ENCODE measurements at regions not wholly inside any gene's neighbourhood (a gene's known extent, or its start where the extent isn't known, plus 50 kb on each side); places are given as distances from the start of the nearest gene placed in this dataset.
A peak's percentile ranks its signal among the peaks of the same experiment; 100 is the strongest.
"Not testable (repeated sequence)": the region's sequence is repeated elsewhere in the genome, so short reads cannot be mapped to it uniquely, and the experiment has no call there.

DNA sequence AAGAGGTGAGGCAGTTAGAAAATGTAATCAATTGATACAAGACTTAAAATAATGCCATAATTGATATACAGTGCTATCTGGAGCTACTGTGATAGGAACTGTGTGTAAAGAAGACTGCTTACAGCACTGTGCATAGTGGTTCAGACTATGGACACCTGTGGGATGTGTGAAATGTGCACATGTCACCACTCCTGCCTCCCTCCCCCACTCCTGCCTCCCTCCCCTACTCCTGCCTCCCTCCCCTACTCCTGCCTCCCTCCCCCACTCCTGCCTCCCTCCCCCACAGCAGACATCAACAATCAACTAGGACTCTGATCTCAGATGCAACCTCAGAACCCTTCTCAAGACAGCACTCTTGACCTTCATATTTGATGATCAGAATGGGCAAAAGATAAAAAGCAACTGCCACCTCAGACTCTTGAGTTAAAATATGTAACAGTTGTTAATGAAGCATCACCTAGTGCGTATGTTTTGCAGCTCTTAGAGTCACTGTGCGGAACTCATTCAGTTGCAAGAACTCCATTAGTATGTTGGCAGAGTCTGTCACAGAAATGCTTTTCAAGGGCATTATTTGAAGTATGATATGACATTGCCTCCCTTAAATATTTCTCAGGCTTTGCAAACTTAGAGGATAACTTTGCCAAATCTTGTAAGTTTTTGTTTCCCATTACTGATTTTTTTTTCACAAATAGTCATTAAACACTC, 255.2 kb upstream of the DDHD1 start:
- DNase-seq (ENCODE audit: low read depth, low spot score), result no peak
- TF ChIP-seq, protein P1, sequence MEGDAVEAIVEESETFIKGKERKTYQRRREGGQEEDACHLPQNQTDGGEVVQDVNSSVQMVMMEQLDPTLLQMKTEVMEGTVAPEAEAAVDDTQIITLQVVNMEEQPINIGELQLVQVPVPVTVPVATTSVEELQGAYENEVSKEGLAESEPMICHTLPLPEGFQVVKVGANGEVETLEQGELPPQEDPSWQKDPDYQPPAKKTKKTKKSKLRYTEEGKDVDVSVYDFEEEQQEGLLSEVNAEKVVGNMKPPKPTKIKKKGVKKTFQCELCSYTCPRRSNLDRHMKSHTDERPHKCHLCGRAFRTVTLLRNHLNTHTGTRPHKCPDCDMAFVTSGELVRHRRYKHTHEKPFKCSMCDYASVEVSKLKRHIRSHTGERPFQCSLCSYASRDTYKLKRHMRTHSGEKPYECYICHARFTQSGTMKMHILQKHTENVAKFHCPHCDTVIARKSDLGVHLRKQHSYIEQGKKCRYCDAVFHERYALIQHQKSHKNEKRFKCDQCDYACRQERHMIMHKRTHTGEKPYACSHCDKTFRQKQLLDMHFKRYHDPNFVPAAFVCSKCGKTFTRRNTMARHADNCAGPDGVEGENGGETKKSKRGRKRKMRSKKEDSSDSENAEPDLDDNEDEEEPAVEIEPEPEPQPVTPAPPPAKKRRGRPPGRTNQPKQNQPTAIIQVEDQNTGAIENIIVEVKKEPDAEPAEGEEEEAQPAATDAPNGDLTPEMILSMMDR (IDR thresholded peaks at IDR 0.05; ENCODE audit: low read depth, low read length), result no peak
- no peak overlapping the region for H3K4me3 ChIP-seq (ENCODE audit: low read depth, low read length)
- no peak overlapping the region for H3K27ac ChIP-seq (ENCODE audit: low read depth, low read length)
- no peaks in the 10 kb centered on the region for H3K27me3 ChIP-seq (ENCODE audit: control insufficient read depth, insufficient read depth, low read length)
- ChIA-PET CTCF (interaction anchor here (1.1 kb wide), 1 partner anchor 113 kb away, joined by 3 read pairs; no protein-coding TSS in a partner anchor), POLR2A (no interaction called here)
- H3K9me3 ChIP-seq (ENCODE audit: control insufficient read depth, insufficient read depth, low read length), result no peaks in the 10 kb centered on the region

DNA sequence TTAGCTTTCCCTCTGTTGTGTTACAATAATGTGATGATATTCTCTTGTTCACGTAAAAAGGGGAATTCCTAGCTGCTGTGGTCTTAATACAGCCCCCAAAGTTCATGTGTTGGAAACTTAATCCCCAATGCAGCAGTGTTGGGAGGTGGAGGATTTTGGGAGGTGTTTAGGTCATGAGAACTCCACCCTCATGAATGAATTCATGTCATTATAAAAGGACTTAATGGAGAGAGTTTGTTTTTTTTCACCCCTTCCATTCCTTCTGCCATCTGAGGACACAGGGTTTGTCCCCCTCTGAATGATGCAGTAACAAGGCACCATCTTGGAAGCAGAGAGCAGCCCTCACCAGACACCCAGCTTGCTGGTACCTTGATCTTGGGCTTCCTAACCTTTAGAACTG, 253.4 kb upstream of the DDHD1 start:
- TF ChIP-seq, protein P1 (IDR thresholded peaks at IDR 0.05; ENCODE audit: low read depth, low read length), result no peak
- H3K27ac ChIP-seq (ENCODE audit: low read depth, low read length), result no peak overlapping the region
- no peak overlapping the region for H3K4me3 ChIP-seq (ENCODE audit: low read depth, low read length)
- no peaks in the 10 kb centered on the region for H3K9me3 ChIP-seq (ENCODE audit: control insufficient read depth, insufficient read depth, low read length)
- DNase-seq (ENCODE audit: low read depth, low spot score), result no peak
- ChIA-PET CTCF (no interaction called here), POLR2A (no interaction called here)
- H3K27me3 ChIP-seq (ENCODE audit: control insufficient read depth, insufficient read depth, low read length), result no peaks in the 10 kb centered on the region

DNA sequence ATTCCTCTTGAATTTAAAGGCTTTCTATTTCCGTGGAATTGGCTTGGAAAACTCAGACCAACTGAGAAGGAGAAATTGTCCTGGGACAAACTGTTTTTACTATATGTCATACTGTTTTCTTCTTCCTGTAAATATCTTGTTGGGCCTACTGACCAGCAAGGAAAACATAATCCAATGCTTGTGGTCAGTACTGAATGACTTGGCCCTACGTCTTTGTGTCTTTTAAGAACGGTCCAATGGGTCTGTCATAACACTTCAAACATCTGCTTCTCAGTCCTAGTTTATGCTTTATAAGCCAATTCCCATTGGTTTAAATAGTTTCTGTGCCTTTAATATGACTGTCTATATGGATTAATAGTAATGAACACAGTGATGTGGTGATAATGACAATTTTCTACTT, 248.5 kb upstream of the DDHD1 start:
- ChIA-PET POLR2A (no interaction called here), CTCF (no interaction called here)
- H3K9me3 ChIP-seq (ENCODE audit: control insufficient read depth, insufficient read depth, low read length), result no peaks in the 10 kb centered on the region
- no peak for DNase-seq (ENCODE audit: low read depth, low spot score)
- H3K27me3 ChIP-seq (ENCODE audit: control insufficient read depth, insufficient read depth, low read length), result no peaks in the 10 kb centered on the region
- no peak overlapping the region for H3K27ac ChIP-seq (ENCODE audit: low read depth, low read length)
- no peak overlapping the region for H3K4me3 ChIP-seq (ENCODE audit: low read depth, low read length)
- TF ChIP-seq, protein P1 (IDR thresholded peaks at IDR 0.05; ENCODE audit: low read depth, low read length), result no peak

DNA sequence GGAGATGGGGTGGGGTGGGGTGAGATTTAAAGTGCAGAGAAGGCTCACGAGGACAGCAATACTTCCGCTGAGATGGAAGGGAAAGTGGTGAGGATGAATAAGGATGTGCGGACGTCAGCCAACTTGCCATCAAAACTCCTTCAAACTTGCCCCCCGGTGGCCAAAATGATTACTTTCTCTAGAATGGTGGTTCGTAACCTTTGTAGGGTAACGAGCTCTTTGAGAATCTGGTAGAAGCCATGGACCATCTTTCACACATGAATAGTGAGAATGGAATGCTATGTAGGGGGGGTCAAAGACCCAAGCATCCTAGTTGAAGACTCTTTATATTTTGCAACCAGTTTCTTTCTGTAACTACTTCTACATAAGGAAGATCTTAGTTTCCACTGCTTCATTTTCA, 245.9 kb upstream of the DDHD1 start:
- no peaks in the 10 kb centered on the region for H3K27me3 ChIP-seq (ENCODE audit: control insufficient read depth, insufficient read depth, low read length)

DNA sequence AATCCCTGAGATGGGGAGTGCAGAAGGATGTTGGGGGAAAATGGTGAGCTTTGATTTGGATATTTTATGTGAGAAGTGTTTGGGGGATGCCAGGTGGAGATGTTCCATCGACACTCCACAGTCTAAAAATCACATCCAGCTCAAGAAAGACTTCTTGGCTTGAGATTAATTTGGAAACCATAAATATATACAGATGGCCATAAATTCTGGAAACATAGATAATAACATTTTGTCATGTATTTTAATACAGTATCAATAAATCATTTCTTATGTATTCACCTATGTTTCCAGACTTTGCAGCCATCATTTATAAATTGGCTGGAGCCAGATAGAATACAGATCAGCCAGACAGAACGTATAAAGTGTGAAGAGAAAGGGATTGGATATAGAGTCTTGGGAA, 245.5 kb upstream of the DDHD1 start:
- H3K4me3 ChIP-seq (ENCODE audit: low read depth, low read length), result no peak overlapping the region
- no peak for DNase-seq (ENCODE audit: low read depth, low spot score)
- no peaks in the 10 kb centered on the region for H3K27me3 ChIP-seq (ENCODE audit: control insufficient read depth, insufficient read depth, low read length)
- peaks cover 5% of the 10 kb centered on the region; the same call in 1 of the 2 replicates for H3K9me3 ChIP-seq (ENCODE audit: control insufficient read depth, insufficient read depth, low read length)
- TF ChIP-seq, protein P1 (IDR thresholded peaks at IDR 0.05; ENCODE audit: low read depth, low read length), result no peak
- ChIA-PET CTCF (interaction anchor here (0.8 to 1.9 kb wide), 4 partner anchors 31 to 949 kb away, joined by 3 to 5 read pairs (median 4); no protein-coding TSS in a partner anchor), POLR2A (interaction anchor here (0.6 to 1.3 kb wide), 2 partner anchors 13 to 1882 kb away, joined by 3 to 4 read pairs; no protein-coding TSS in a partner anchor)
- no peak overlapping the region for H3K27ac ChIP-seq (ENCODE audit: low read depth, low read length)

More for the DNA sequence above, 245.9 kb upstream of the DDHD1 start:
- TF ChIP-seq, protein P1 (IDR thresholded peaks at IDR 0.05; ENCODE audit: low read depth, low read length), result peak; percentile 32; the same call in 1 of the 2 replicates
- H3K9me3 ChIP-seq (ENCODE audit: control insufficient read depth, insufficient read depth, low read length), result peaks cover 5% of the 10 kb centered on the region; the same call in 1 of the 2 replicates
- DNase-seq (ENCODE audit: low read depth, low spot score), result no peak
- CTCF ChIA-PET, result interaction anchor here (0.8 to 1.9 kb wide), 5 partner anchors 31 to 949 kb away, joined by 3 to 5 read pairs (median 4); no protein-coding TSS in a partner anchor
- H3K27ac ChIP-seq (ENCODE audit: low read depth, low read length), result no peak overlapping the region
- POLR2A ChIA-PET, result interaction anchor here (0.6 to 1.3 kb wide), 2 partner anchors 12 to 1882 kb away, joined by 3 to 4 read pairs; no protein-coding TSS in a partner anchor
- no peak overlapping the region for H3K4me3 ChIP-seq (ENCODE audit: low read depth, low read length)

DNA sequence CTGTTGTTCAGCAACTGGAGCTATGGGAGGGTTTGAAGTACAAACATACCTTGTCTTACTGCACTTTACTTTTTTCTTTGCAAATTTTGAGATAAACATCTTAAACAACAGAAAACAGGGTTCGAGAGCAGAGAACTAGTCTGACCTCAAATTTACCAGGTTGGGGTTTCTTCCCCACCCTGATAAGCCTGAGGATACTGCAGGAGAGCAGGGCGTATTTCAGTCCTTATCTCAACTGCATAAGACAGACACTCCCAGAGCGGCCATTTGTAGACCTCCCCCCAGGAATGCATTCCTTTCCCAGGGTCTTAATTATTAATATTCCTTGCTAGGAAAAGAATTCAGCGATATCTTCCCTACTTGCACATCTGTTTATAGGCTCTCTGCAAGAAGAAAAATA, 242.1 kb upstream of the DDHD1 start:
- POLR2A ChIA-PET; H3K27ac ChIP-seq (ENCODE audit: low read depth, low read length): not testable (repeated sequence)
- CTCF ChIA-PET, result interaction anchor here (0.6 to 1.1 kb wide), 2 partner anchors 99 to 558 kb away, joined by 3 read pairs; no protein-coding TSS in a partner anchor

More for the DNA sequence above, 242.1 kb upstream of the DDHD1 start:
- H3K9me3 ChIP-seq (ENCODE audit: control insufficient read depth, insufficient read depth, low read length); DNase-seq (ENCODE audit: low read depth, low spot score); H3K27me3 ChIP-seq (ENCODE audit: control insufficient read depth, insufficient read depth, low read length); H3K4me3 ChIP-seq (ENCODE audit: low read depth, low read length): not testable (repeated sequence)
